HG03571 (cell line): ENCODE measurements at regions not wholly inside any gene's neighbourhood (a gene's known extent, or its start where the extent isn't known, plus 50 kb on each side); places are given as distances from the start of the nearest gene placed in this dataset.
"Not testable (repeated sequence)": the region's sequence is repeated elsewhere in the genome, so short reads cannot be mapped to it uniquely, and the experiment has no call there.

Experiments used
- ATAC-seq: cut with Tn5 transposase; IDR thresholded peaks from one replicate; pipeline ENCODE4 v1.9.1; 2021; ENCODE audit not compliant: unreplicated experiment

DNA sequence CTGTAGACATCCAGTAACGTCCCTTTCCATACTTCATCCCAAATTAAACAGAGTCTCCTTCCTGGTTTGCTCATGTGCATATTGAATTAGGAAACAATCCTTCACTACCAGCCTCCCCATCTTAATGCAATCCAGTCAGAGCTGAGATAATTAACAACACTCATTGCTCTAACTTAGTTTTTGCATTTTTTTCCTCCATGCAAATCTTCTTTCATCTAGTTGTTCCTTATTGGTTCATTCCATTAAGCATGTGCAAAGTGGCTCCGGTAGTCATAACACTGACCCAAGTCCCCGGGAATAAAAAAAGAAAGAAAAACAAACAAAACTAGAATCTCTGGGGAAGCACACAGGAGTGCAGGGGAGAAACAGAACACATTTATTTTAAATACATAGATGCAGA lies 1176.1 kb downstream of the GATA3 start:
- no peak for ATAC-seq

GRCh38 chr10:9234191-9234590 lies 1179.7 kb downstream of the GATA3 start:
- ATAC-seq, result no peak

GRCh38 chr10:9238041-9238440 lies 1183.6 kb downstream of the GATA3 start:
- ATAC-seq, result no peak

GRCh38 chr10:9239298-9239697 lies 1184.8 kb downstream of the GATA3 start:
- ATAC-seq, result no peak

- ATAC-seq, result no peak
These were observed 1189.5 kb downstream of the GATA3 start for GRCh38 chr10:9243941-9244411.

DNA sequence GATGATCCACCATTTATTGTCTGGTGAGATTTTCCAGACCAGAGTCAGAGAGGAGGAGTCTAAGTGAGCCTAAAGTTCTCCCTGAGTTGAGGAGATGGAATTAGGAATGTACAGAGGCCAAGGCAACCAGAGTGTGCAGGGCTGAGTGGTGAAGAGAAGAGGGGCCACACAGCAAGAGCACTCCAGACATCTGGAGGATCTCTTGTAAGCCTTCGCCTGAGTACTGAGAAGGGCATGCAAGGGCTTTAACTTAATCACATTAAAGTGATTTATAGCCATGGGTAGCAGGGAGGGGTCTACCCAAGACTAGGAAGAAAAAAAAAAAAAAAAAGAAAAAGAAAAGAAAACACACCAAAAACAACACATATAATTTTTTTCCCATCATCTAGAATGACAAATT lies 1190.4 kb downstream of the GATA3 start:
- ATAC-seq, result no peak

GRCh38 chr10:9253121-9253520 lies 1198.6 kb downstream of the GATA3 start:
- ATAC-seq, result no peak

DNA sequence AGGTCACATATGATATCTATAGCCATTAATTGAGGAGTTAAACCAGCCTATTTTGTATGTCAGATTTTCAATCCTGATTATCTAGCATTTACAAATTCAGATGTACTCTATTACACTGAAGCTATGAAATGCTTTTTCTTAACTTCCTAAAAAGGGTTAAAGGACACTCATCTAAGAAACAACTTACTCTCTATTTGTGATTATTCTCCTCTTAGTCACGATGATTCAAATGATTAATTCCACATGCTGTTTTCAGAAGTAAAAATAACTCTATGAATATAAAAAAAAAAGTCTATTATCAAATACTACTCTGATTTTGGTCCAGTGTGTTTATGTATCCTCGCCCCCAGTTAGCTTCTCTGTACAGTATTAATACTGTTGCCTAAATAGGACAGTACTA lies 1199.9 kb downstream of the GATA3 start:
- ATAC-seq, result no peak

DNA sequence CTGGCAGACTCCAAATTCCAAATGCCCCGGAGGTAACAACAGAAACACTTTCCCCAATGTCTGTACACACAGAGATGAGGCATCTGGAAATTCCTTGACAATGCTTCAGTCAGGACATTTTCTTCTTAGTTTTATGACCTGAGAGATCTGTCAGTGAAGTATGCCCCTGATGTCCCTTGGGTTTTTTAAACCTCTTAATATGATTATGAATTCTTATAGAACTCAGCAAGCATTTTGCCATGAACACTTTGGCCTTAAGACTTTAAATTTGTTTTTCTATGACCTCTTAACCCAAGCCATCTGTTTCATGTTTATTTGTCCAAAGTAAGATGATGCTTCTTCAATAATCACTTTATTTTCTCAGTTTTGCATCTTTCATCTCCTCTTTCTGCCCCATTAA lies 1206.2 kb downstream of the GATA3 start:
- no peak for ATAC-seq

DNA sequence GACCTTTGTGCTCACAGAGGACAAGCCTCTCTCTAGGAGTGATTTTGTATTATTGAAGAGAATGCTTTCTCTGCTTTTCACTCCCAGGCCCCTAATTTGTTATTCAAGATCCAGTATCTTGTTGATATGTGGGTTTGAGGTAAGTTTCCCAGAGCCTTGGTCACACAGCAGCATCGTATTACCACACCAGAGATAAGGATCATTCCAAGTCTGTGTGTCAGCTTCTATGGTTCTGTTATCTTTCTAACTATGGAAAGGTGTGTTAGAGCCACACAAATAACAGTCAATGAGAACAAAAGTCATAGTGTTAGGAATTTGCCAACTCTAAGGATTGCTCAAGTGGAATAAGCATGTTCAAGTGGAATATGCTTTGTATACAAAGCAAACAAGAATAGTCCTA lies 1208.3 kb downstream of the GATA3 start:
- ATAC-seq, result no peak

DNA sequence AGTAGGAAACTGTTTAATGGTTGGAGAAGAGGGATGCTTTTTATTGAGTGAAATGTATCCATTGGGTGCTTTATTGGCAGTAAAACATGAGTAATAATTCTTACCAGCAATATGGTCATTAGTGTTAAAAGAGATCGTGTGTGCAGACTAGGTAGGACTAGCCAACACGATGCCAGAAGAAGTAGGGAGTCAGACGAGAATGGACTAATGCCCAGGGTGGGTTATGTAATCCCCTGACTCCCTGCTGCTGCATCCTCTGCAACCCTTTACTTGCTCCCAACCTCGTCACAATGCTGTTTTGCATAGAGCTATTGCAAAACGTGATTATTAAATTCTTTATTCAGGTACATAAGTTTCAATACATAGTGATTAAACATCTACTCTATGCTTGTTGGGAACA lies 1213.7 kb downstream of the GATA3 start:
- ATAC-seq, result no peak

DNA sequence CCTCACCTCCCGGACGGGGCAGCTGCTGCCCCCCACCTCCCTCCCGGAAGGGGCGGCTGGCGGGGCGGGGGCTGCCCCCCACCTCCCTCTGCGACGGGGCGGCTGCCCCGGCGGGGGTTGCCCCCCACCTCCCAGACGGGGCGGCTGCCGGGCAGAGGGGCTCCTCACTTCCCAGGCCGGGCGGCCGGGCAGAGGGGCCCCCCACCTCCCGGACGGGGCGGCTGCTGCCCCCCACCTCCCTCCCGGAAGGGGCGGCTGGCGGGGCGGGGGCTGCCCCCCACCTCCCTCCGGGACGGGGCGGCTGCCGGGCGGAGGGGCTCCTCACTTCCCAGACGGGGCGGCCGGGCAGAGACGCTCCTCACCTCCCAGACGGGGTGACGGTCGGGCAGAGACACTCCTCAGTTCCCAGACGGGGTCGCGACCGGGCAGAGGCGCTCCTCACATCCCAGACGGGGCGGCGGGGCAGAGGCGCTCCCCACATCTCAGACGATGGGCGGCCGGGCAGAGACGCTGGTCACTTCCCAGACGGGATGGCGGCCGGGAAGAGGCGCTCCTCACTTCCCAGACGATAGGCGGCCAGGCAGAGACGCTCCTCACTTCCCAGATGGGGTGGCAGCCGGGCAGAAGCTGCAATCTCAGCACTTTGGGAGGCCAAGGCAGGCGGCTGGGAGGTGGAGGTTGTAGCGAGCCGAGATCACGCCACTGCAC lies 1218.8 kb downstream of the GATA3 start:
- ATAC-seq, result not testable (repeated sequence)

GRCh38 chr10:9274206-9274755 lies 1219.8 kb downstream of the GATA3 start:
- no peak for ATAC-seq

GRCh38 chr10:9275861-9276260 lies 1221.4 kb downstream of the GATA3 start:
- no peak for ATAC-seq

- no peak for ATAC-seq
These were observed 1231.2 kb downstream of the GATA3 start for GRCh38 chr10:9285690-9286089.

DNA sequence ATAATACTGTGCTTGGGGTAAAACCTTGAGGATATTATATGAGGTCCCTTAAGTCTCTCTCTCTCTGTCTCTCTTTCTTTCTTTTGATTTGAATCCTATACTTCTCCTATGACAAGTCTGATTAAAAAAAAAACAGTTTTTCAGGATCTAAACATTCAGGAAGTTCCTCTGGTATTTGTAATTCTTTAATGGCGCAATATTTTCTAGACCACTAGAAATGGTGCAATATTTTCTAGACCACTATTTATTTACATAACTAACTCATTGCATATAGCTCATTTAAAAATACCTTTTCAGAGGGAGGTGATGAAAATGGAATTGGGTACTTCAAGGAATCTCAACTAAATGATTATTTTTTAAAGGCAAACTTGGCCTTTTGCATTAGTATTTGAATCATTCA lies 1235.3 kb downstream of the GATA3 start:
- no peak for ATAC-seq

DNA sequence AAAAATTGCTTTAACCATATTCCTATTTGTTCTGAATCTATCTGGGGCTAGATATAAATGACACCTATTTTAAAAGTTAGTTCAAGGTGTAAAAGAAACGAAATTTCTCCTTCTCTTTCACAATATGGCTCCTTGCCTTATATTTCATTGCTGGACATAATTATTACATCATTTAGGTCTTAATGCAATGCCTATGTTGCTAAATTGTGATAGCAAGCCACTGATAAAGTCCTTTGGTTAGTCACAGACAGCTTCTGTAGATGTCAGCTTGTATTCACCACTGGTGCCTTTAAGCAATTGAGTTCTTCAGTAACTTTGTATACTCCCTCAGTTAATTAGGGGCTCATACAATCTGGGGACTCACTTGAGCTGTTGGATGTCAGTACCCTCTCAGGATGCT lies 1236.6 kb downstream of the GATA3 start:
- no peak for ATAC-seq

DNA sequence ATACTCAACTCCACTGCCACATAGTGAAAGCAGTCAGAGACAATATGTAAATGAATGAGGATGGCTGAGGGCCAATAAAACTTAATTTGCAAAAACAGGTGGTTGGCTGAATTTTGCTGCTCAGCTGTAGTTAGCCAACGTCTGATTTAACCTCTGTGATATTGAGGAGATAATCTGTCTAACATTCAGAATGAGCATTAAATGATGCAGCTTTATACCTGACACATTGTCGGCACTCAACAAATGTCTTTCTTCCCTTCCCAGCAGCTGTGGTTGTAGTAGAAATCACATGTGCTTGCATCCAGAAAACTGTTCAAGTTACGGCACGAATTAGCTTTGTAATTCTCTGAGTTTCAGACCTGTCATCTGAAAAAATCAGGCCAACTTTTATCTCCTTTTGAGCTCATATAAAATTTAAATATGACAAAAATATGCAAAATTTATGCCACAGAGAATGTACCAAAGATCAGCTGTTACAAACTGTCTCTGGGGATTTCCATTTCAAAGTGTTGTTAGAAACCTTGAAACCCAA lies 1239.7 kb downstream of the GATA3 start:
- ATAC-seq, result peak; percentile 15

- ATAC-seq, result peak; percentile 72
These were observed 1240.4 kb downstream of the GATA3 start for GRCh38 chr10:9294865-9295264.

- no peak for ATAC-seq
These were observed 1241.7 kb downstream of the GATA3 start for GRCh38 chr10:9296190-9296589.

GRCh38 chr10:9297580-9297979 lies 1243.1 kb downstream of the GATA3 start:
- ATAC-seq, result no peak

GRCh38 chr10:9299966-9300365 lies 1245.5 kb downstream of the GATA3 start:
- ATAC-seq, result no peak

DNA sequence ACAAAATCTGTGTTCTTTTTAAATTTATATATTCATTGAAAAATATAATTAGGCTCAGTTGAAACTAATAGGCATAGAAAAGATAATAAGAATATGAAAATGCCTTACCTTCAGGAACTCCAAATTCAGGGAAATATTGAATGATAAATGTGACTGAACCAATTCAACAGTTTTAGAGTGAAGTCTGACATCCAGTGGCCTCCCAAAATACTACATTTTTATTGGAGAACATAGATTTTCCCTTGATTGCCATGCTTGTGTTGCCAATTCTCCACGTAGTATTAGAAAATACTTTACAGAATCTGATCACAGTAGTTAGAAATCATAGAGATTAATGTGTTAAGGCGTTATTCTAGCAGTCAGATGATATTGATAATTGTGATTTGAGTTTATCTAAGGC lies 1246.7 kb downstream of the GATA3 start:
- no peak for ATAC-seq
